ENCODE measurements at regions not wholly inside any gene's neighbourhood (a gene's known extent, or its start where the extent isn't known, plus 50 kb on each side); places are given as distances from the start of the nearest gene placed in this dataset.

DNA sequence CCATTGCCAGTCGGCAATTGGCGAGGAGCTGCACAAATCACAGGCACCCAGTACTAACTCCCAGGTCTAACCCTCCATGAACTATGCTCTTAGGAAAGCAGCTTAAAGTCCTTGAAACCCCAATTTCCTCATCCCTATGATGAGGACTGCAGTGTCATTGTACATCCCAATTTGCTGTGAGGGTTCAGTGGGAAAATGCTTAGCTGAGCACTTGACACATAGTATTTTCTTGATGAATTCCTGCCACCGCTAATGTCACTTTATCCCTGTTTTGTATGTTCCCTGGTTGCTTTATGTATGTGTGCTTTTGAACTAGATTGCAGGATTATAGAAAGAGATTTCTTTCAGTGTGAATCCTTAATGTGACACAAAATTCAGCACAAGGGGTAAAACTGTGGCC lies 161.5 kb upstream of the RBFOX1 start:
- TF ChIP-seq, protein P1, sequence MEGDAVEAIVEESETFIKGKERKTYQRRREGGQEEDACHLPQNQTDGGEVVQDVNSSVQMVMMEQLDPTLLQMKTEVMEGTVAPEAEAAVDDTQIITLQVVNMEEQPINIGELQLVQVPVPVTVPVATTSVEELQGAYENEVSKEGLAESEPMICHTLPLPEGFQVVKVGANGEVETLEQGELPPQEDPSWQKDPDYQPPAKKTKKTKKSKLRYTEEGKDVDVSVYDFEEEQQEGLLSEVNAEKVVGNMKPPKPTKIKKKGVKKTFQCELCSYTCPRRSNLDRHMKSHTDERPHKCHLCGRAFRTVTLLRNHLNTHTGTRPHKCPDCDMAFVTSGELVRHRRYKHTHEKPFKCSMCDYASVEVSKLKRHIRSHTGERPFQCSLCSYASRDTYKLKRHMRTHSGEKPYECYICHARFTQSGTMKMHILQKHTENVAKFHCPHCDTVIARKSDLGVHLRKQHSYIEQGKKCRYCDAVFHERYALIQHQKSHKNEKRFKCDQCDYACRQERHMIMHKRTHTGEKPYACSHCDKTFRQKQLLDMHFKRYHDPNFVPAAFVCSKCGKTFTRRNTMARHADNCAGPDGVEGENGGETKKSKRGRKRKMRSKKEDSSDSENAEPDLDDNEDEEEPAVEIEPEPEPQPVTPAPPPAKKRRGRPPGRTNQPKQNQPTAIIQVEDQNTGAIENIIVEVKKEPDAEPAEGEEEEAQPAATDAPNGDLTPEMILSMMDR (conservative IDR thresholded peaks at IDR 0.05 in 1 of 2, IDR thresholded peaks at IDR 0.05 in 1 of 2; ENCODE audit: low read depth in 1 of 2, low read length in 2 of 2): no peak
- no peak for TF ChIP-seq EZH2 (IDR thresholded peaks at IDR 0.05; ENCODE audit: low read length, missing control alignments)

All from fibroblast of lung (primary cell).